OCI-LY1 (cell line): ENCODE measurements at regions not wholly inside any gene's neighbourhood (a gene's known extent, or its start where the extent isn't known, plus 50 kb on each side); places are given as distances from the start of the nearest gene placed in this dataset.

ENCODE experiments used
- H2AFZ ChIP-seq: fragments of 200-600 bp; sonication (generic), shearing (Covaris generic); 2 replicates; pipeline ENCODE4 v1.6.0; 2014; ENCODE audit warnings: antibody characterized with exemption, mild to moderate bottlenecking, low read length
- H3F3A ChIP-seq: fragments of 200-600 bp; sonication (generic), shearing (Covaris generic); 2 replicates; pipeline ENCODE4 v1.6.0; 2014; ENCODE audit warnings: mild to moderate bottlenecking, antibody characterized with exemption, low read length, moderate library complexity; ENCODE audit not compliant: insufficient read depth
- H3K27ac ChIP-seq: fragments of 200-600 bp; sonication (generic); 2 replicates; pipeline ENCODE4 v1.5.1; 2014; ENCODE audit warnings: low read length, mixed run types, mild to moderate bottlenecking, low read depth; ENCODE audit not compliant: poor library complexity, severe bottlenecking
- H3K27me3 ChIP-seq: fragments of 200-600 bp; sonication (generic); 2 replicates; pipeline ENCODE4 v1.6.0; 2014; ENCODE audit warnings: antibody characterized with exemption, mild to moderate bottlenecking, low read length, moderate library complexity; ENCODE audit not compliant: insufficient read depth
- H3K36me3 ChIP-seq: fragments of 200-600 bp; sonication (generic); 2 replicates; pipeline ENCODE4 v1.6.1; 2014; ENCODE audit warnings: mild to moderate bottlenecking, antibody characterized with exemption, low read length, moderate library complexity, mixed read lengths; ENCODE audit not compliant: insufficient read depth
- H3K4me1 ChIP-seq: fragments of 200-600 bp; sonication (generic); 2 replicates; pipeline ENCODE4 v1.5.1; 2014; ENCODE audit warnings: mild to moderate bottlenecking, low read length, moderate library complexity; ENCODE audit not compliant: insufficient read depth, severe bottlenecking
- H3K4me2 ChIP-seq: fragments of 200-600 bp; sonication (generic), shearing (Covaris generic); 2 replicates; pipeline ENCODE4 v1.6.1; 2014; ENCODE audit warnings: low read length
- H3K4me3 ChIP-seq: fragments of 200-600 bp; sonication (generic); 2 replicates; pipeline ENCODE4 v1.5.1; 2014; ENCODE audit warnings: low read length, low read depth, mild to moderate bottlenecking, mixed read lengths; ENCODE audit not compliant: poor library complexity, severe bottlenecking
- H3K79me2 ChIP-seq: fragments of 200-600 bp; shearing (Covaris generic); 2 replicates; pipeline ENCODE4 v1.6.1; 2016; ENCODE audit warnings: mixed run types, low read length, mixed read lengths; ENCODE audit not compliant: insufficient read depth
- H3K9ac ChIP-seq: fragments of 200-600 bp; sonication (generic), shearing (Covaris generic); 2 replicates; pipeline ENCODE4 v1.6.1; 2014; ENCODE audit warnings: mild to moderate bottlenecking, low read length, mixed read lengths
- H3K9me2 ChIP-seq: fragments of 200-600 bp; sonication (generic), shearing (Covaris generic); 2 replicates; pipeline ENCODE4 v1.6.1; 2014; ENCODE audit warnings: low read depth, mild to moderate bottlenecking, low read length, mixed read lengths
- H3K9me3 ChIP-seq: fragments of 200-600 bp; shearing (Covaris generic); 2 replicates; pipeline ENCODE4 v1.6.1; 2014; ENCODE audit warnings: low read length, mixed read lengths
- H4K20me1 ChIP-seq: fragments of 200-600 bp; sonication (generic), shearing (Covaris generic); 2 replicates; pipeline ENCODE4 v1.6.0; 2016; ENCODE audit warnings: mild to moderate bottlenecking, low read length; ENCODE audit not compliant: insufficient read depth
- EZH2 ChIP-seq: fragments of 200-600 bp; sonication (generic), shearing (Covaris generic); IDR thresholded peaks from 2 replicates; pipeline ENCODE4 v1.8.0; 2017; ENCODE audit warnings: borderline replicate concordance, mixed run types, mild to moderate bottlenecking, antibody characterized with exemption, low read length, moderate library complexity, mixed read lengths
- TF ChIP-seq, protein P1 (sequence below): fragments of 200-600 bp; sonication (generic), shearing (Covaris generic); IDR thresholded peaks from 2 replicates; pipeline ENCODE4 v1.5.1; 2017; ENCODE audit warnings: mild to moderate bottlenecking, antibody characterized with exemption, low read length, moderate library complexity, mixed read lengths

DNA sequence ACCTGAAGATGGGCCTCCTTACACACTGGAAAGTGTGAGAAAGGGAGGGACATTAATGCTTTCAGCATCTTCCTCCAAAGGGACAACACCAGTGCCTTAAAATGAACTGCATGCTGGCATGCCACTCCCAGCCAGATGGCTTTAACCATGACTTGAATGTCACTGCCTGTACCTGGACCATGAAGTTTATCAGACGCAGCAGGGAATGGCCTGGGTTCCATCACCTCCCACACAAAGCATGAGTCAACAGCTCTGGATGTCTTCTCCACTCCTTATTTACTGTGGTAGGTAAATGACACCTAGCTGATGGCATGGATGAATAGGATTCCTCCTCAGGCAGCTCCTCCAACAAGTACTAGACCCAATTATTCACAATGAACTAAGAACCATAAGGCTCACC lies 645.6 kb downstream of the SOX5 start:
- H3K27me3 ChIP-seq, result no peaks in the 10 kb centered on the region
- H3K9me2 ChIP-seq, result no peaks in the 10 kb centered on the region
- H3K36me3 ChIP-seq, result no peaks in the 10 kb centered on the region
- no peaks in the 10 kb centered on the region for H4K20me1 ChIP-seq
- H3K79me2 ChIP-seq, result no peaks in the 10 kb centered on the region
- TF ChIP-seq EZH2, result no peak
- TF ChIP-seq, protein P1, sequence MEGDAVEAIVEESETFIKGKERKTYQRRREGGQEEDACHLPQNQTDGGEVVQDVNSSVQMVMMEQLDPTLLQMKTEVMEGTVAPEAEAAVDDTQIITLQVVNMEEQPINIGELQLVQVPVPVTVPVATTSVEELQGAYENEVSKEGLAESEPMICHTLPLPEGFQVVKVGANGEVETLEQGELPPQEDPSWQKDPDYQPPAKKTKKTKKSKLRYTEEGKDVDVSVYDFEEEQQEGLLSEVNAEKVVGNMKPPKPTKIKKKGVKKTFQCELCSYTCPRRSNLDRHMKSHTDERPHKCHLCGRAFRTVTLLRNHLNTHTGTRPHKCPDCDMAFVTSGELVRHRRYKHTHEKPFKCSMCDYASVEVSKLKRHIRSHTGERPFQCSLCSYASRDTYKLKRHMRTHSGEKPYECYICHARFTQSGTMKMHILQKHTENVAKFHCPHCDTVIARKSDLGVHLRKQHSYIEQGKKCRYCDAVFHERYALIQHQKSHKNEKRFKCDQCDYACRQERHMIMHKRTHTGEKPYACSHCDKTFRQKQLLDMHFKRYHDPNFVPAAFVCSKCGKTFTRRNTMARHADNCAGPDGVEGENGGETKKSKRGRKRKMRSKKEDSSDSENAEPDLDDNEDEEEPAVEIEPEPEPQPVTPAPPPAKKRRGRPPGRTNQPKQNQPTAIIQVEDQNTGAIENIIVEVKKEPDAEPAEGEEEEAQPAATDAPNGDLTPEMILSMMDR, result no peak
- no peaks in the 10 kb centered on the region for H3K4me1 ChIP-seq
- no peak overlapping the region for H3K27ac ChIP-seq
- no peak overlapping the region for H3K4me3 ChIP-seq
- H3K9ac ChIP-seq, result no peak overlapping the region
- H3K4me2 ChIP-seq, result no peak overlapping the region
- H3K9me3 ChIP-seq, result no peaks in the 10 kb centered on the region
- H2AFZ ChIP-seq, result no peak overlapping the region
- no peaks in the 10 kb centered on the region for H3F3A ChIP-seq

DNA sequence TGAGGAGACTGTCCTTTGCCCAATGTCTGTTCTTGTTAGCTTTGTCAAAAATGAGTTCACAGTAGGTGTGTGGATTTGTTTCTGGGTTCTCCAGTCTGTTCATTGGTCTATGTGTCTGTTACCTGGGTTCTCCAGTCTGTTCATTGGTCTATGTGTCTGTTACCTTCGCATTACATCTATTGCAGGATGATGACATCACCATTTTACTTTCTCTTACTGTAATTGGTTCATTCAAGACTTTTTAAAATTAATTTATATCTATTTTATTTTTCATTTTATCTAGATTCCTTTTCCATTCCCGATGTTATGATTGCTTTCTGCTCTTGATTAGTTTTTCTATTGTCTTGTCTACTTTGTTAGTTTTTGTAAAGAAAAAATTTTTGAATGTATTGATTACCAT lies 615.5 kb downstream of the SOX5 start:
- no peak overlapping the region for H3K4me3 ChIP-seq
- no peak overlapping the region for H2AFZ ChIP-seq
- H3K9ac ChIP-seq, result no peak overlapping the region
- H3K9me2 ChIP-seq, result no peaks in the 10 kb centered on the region
- H3K27me3 ChIP-seq, result no peaks in the 10 kb centered on the region
- H3K79me2 ChIP-seq, result no peaks in the 10 kb centered on the region
- no peaks in the 10 kb centered on the region for H4K20me1 ChIP-seq
- H3K4me1 ChIP-seq, result no peaks in the 10 kb centered on the region
- H3K4me2 ChIP-seq, result no peak overlapping the region
- no peaks in the 10 kb centered on the region for H3K9me3 ChIP-seq
- no peaks in the 10 kb centered on the region for H3F3A ChIP-seq
- TF ChIP-seq EZH2, result no peak
- H3K27ac ChIP-seq, result no peak overlapping the region
- no peaks in the 10 kb centered on the region for H3K36me3 ChIP-seq

DNA sequence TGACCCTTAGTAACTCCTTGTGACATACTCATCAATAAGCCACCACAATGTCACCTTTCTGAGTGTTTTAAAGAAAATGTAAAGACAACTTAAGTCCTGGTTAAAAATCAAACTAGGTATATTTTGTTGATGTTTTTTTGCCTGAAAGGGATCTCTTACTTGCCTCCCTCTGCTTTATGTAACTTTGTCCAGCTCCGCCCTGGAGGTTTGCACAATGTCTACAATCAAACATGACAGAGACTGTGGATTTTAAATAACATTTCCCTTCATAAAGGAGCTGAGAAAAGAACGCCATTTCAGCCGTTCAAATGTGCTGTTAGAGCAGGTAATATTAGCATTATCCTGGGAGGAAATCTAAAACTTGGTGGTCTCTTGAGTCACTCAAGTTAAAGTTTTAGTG lies 613.9 kb downstream of the SOX5 start:
- Histone ChIP-seq H2AFZ (no peak overlapping the region), H3K9ac (no peak overlapping the region), H3K4me2 (no peak overlapping the region), H3K36me3 (no peaks in the 10 kb centered on the region), H3K79me2 (no peaks in the 10 kb centered on the region), H4K20me1 (no peaks in the 10 kb centered on the region), H3K4me1 (no peaks in the 10 kb centered on the region), H3F3A (no peaks in the 10 kb centered on the region), H3K9me2 (no peaks in the 10 kb centered on the region), H3K27ac (no peak overlapping the region), H3K27me3 (no peaks in the 10 kb centered on the region), H3K9me3 (no peaks in the 10 kb centered on the region), H3K4me3 (no peak overlapping the region)
- TF ChIP-seq EZH2, result no peak
- TF ChIP-seq, protein P1, result no peak

DNA sequence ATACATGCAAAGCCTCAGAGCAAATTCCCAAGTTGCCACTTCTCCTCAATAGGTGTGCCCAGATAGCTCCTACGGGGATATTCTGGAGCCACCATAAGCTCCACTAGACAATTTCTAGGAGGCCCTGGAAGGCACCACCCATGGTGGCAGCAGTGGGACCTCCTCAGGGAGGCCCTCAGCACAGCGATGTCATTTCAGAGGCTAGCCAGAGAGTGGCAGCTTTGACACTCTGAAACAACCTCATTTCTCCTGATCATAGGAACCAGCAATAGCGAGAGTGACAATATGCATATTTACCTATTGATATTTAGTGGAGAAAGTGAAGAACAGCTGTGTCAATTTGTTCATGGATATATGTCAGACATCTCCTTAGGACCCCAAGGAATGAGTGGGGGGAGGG lies 612.3 kb downstream of the SOX5 start:
- Histone ChIP-seq H3K4me2 (no peak overlapping the region), H3K27me3 (no peaks in the 10 kb centered on the region), H3K27ac (no peak overlapping the region), H3K4me1 (no peaks in the 10 kb centered on the region), H3K79me2 (no peaks in the 10 kb centered on the region), H4K20me1 (no peaks in the 10 kb centered on the region), H3K9ac (no peak overlapping the region), H3K36me3 (no peaks in the 10 kb centered on the region), H3F3A (no peaks in the 10 kb centered on the region), H3K9me2 (no peaks in the 10 kb centered on the region), H2AFZ (no peak overlapping the region), H3K4me3 (no peak overlapping the region), H3K9me3 (no peaks in the 10 kb centered on the region)
- TF ChIP-seq, protein P1, result 0 out of 2 replicates have a peak, but pooled peaks have one; percentile 5
- no peak for TF ChIP-seq EZH2
